ENCODE measurements at regions not wholly inside any gene's neighbourhood (a gene's known extent, or its start where the extent isn't known, plus 50 kb on each side); places are given as distances from the start of the nearest gene placed in this dataset.

DNA sequence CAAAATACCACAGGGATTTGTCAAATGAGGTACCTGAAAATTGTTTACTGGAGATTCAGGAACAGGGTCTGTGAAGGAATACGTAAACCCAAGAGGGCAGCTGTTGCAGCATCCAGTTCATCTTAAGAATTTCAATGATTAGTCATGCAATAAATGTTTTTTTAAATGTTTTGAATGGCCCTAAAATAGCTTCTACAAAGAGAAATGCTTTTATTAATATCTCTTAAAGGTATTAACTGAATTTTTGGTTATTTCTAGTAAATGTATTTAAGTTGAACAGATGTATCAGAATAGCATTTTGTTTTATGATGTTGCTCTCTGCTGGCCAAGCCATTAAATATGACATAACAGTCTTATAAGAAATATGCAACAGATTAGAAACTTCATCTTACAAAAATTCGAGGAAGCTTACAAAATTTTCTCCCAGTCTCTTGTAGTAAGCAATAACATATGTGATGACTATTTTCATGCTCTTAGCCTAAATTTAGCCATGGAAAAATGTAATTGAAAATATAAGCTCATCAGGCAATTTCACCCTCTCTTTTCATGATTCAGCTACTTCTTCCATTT lies 863.9 kb downstream of the SUCLG1 start:
- no peaks in the 10 kb centered on the region for H3K27me3 ChIP-seq (ENCODE audit: low read depth)
- no peaks in the 10 kb centered on the region for H3K9me3 ChIP-seq
- TF ChIP-seq CTCF (IDR thresholded peaks at IDR 0.05): no peak
- no peaks in the 10 kb centered on the region for H3K36me3 ChIP-seq
- H3K4me1 ChIP-seq: no peaks in the 10 kb centered on the region
- ATAC-seq (no peak), DNase-seq (no peak)
- intact Hi-C loops (cut with DNase I): no loop called here
- H3K4me3 ChIP-seq: no peak overlapping the region
- no peak overlapping the region for H3K27ac ChIP-seq

GRCh38 chr2:83594241-83595120 lies 864.6 kb downstream of the SUCLG1 start:
- TF ChIP-seq CTCF (IDR thresholded peaks at IDR 0.05): no peak
- DNase-seq (no peak), ATAC-seq (no peak)
- no peaks in the 10 kb centered on the region for H3K36me3 ChIP-seq
- no peak overlapping the region for H3K27ac ChIP-seq
- intact Hi-C loops (cut with DNase I): no loop called here
- H3K4me3 ChIP-seq: no peak overlapping the region
- no peaks in the 10 kb centered on the region for H3K9me3 ChIP-seq
- no peaks in the 10 kb centered on the region for H3K4me1 ChIP-seq
- H3K27me3 ChIP-seq (ENCODE audit: low read depth): no peaks in the 10 kb centered on the region

DNA sequence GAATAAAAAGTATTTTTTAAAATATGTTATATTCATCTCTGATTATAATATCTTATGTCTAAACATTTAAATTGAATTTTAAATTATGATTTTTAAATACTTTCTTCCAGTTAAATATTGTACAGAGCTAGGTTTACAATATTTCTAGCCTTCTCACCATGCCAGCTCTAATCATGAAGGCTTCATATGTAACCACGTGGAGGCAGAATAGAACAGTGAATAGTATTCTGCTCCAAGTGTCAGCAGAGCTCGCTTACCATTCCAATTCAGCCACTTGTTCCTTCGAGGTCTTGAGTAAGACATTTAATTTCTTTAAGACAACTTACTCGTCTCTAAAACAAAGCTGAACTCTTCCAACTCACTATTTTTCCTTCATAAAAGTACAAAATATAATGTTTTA lies 871.8 kb downstream of the SUCLG1 start:
- H3K27ac ChIP-seq: no peak overlapping the region
- no peaks in the 10 kb centered on the region for H3K36me3 ChIP-seq
- H3K4me3 ChIP-seq: no peak overlapping the region
- DNase-seq (no peak), ATAC-seq (no peak)
- no peaks in the 10 kb centered on the region for H3K4me1 ChIP-seq
- TF ChIP-seq CTCF (IDR thresholded peaks at IDR 0.05): no peak
- H3K27me3 ChIP-seq (ENCODE audit: low read depth): no peaks in the 10 kb centered on the region
- intact Hi-C loops (cut with DNase I): no loop called here
- no peaks in the 10 kb centered on the region for H3K9me3 ChIP-seq

GRCh38 chr2:83585250-83585649 lies 873.8 kb downstream of the SUCLG1 start:
- no peak overlapping the region for H3K27ac ChIP-seq
- ATAC-seq: no peak
- H3K27me3 ChIP-seq (ENCODE audit: low read depth): no peaks in the 10 kb centered on the region
- H3K4me1 ChIP-seq: no peaks in the 10 kb centered on the region
- no peaks in the 10 kb centered on the region for H3K36me3 ChIP-seq
- no peaks in the 10 kb centered on the region for H3K9me3 ChIP-seq
- no peak overlapping the region for H3K4me3 ChIP-seq
- intact Hi-C loops (cut with DNase I): no loop called here
- DNase-seq: no peak
- TF ChIP-seq CTCF (IDR thresholded peaks at IDR 0.05): no peak

GRCh38 chr2:83584672-83585071 lies 874.4 kb downstream of the SUCLG1 start:
- H3K36me3 ChIP-seq: no peaks in the 10 kb centered on the region
- H3K27me3 ChIP-seq (ENCODE audit: low read depth): no peaks in the 10 kb centered on the region
- DNase-seq (no peak), ATAC-seq (no peak)
- TF ChIP-seq CTCF (IDR thresholded peaks at IDR 0.05): no peak
- no peak overlapping the region for H3K27ac ChIP-seq
- intact Hi-C loops (cut with DNase I): no loop called here
- no peaks in the 10 kb centered on the region for H3K4me1 ChIP-seq
- no peak overlapping the region for H3K4me3 ChIP-seq
- H3K9me3 ChIP-seq: no peaks in the 10 kb centered on the region
